NCI-H1694 treated with DMSO at 0.1 percent for 48 hours (cell line): ENCODE measurements at regions not wholly inside any gene's neighbourhood (a gene's known extent, or its start where the extent isn't known, plus 50 kb on each side); places are given as distances from the start of the nearest gene placed in this dataset.

ENCODE experiments used
- DNase-seq: peaks from one replicate; lab custom pipeline; 2025; lab: John Stamatoyannopoulos, UW

- DNase-seq = no peak
Observed at GRCh38 chr4:135207531-135207930, 1005.9 kb upstream of the PABPC4L start.

- DNase-seq = no peak
Observed at GRCh38 chr4:135204311-135204710, 1002.7 kb upstream of the PABPC4L start.

- no peak for DNase-seq
Observed at GRCh38 chr4:135201081-135201480, 999.5 kb upstream of the PABPC4L start.

GRCh38 chr4:135197641-135198040, 996.1 kb upstream of the PABPC4L start:
- DNase-seq = no peak

GRCh38 chr4:135194477-135194876, 992.9 kb upstream of the PABPC4L start:
- DNase-seq = no peak

GRCh38 chr4:135192751-135193535, 991.4 kb upstream of the PABPC4L start:
- no peak for DNase-seq

GRCh38 chr4:135191596-135191995, 990.0 kb upstream of the PABPC4L start:
- no peak for DNase-seq

- no peak for DNase-seq
Observed at GRCh38 chr4:135186002-135186401, 984.4 kb upstream of the PABPC4L start.

- no peak for DNase-seq
Observed at GRCh38 chr4:135185256-135185655, 983.7 kb upstream of the PABPC4L start.

- no peak for DNase-seq
Observed at GRCh38 chr4:135184715-135185114, 983.1 kb upstream of the PABPC4L start.

- DNase-seq = no peak
Observed at GRCh38 chr4:135177321-135177720, 975.7 kb upstream of the PABPC4L start.

- no peak for DNase-seq
Observed at GRCh38 chr4:135166661-135167060, 965.1 kb upstream of the PABPC4L start.

GRCh38 chr4:135164601-135165000, 963.0 kb upstream of the PABPC4L start:
- DNase-seq = no peak

GRCh38 chr4:135144498-135144897, 942.9 kb upstream of the PABPC4L start:
- DNase-seq = no peak

GRCh38 chr4:135124196-135124595, 922.6 kb upstream of the PABPC4L start:
- no peak for DNase-seq

- DNase-seq = no peak
Observed at GRCh38 chr4:135123632-135124031, 922.0 kb upstream of the PABPC4L start.

- DNase-seq = no peak
Observed at GRCh38 chr4:135122457-135122856, 920.9 kb upstream of the PABPC4L start.

GRCh38 chr4:135120195-135120594, 918.6 kb upstream of the PABPC4L start:
- no peak for DNase-seq

- DNase-seq = no peak
Observed at GRCh38 chr4:135114079-135114478, 912.5 kb upstream of the PABPC4L start.

- no peak for DNase-seq
Observed at GRCh38 chr4:135098061-135098460, 896.5 kb upstream of the PABPC4L start.

GRCh38 chr4:135073389-135073788, 871.8 kb upstream of the PABPC4L start:
- DNase-seq = no peak

- DNase-seq = no peak
Observed at GRCh38 chr4:135072553-135072952, 871.0 kb upstream of the PABPC4L start.

- no peak for DNase-seq
Observed at GRCh38 chr4:135065366-135065765, 863.8 kb upstream of the PABPC4L start.

GRCh38 chr4:135050086-135050717, 848.6 kb upstream of the PABPC4L start:
- DNase-seq = no peak
